Activated naive CD4-positive, alpha-beta T cell treated with anti-CD3 and anti-CD28 coated beads, Interleukin-2, amount 10 ng/mL, durations not matched to agents 7 days and 5 days (primary cell): ENCODE measurements at regions not wholly inside any gene's neighbourhood (a gene's known extent, or its start where the extent isn't known, plus 50 kb on each side); places are given as distances from the start of the nearest gene placed in this dataset.

Experiments used
- CTCF ChIA-PET: fragments of 350-600 bp; sonication (Branson Sonifier 250); formaldehyde crosslinking; loops from one replicate; lab custom pipeline; 2021; ENCODE audit warnings: antibody characterized with exemption; lab: Charles Lee
- DNase-seq: peaks from one replicate; pipeline ENCODE4 v3.0.0-alpha.2; 2020
- H3K27ac Mint-ChIP-seq: one replicate; pipeline ENCODE4 v1.8.0; 2021; ENCODE audit warnings: mild to moderate bottlenecking, moderate library complexity, mixed read lengths
- H3K27me3 Mint-ChIP-seq: one replicate; pipeline ENCODE4 v1.8.0; 2021; ENCODE audit warnings: mild to moderate bottlenecking, mixed read lengths
- H3K36me3 Mint-ChIP-seq: one replicate; pipeline ENCODE4 v1.8.0; 2021; ENCODE audit warnings: mixed read lengths
- H3K4me1 Mint-ChIP-seq: one replicate; pipeline ENCODE4 v1.8.0; 2021; ENCODE audit warnings: mixed read lengths
- H3K4me3 Mint-ChIP-seq: one replicate; pipeline ENCODE4 v1.8.0; 2021; ENCODE audit warnings: mild to moderate bottlenecking, moderate library complexity, mixed read lengths
- H3K9me3 Mint-ChIP-seq: one replicate; pipeline ENCODE4 v1.8.0; 2021; ENCODE audit warnings: mixed read lengths

- no peak for DNase-seq
- no peak overlapping the region for H3K27ac Mint-ChIP-seq
- H3K27me3 Mint-ChIP-seq = no peaks in the 10 kb centered on the region
- CTCF ChIA-PET = no interaction called here
- peaks cover 28% of the 10 kb centered on the region for H3K9me3 Mint-ChIP-seq
- H3K36me3 Mint-ChIP-seq = no peaks in the 10 kb centered on the region
- no peak overlapping the region for H3K4me3 Mint-ChIP-seq
- H3K4me1 Mint-ChIP-seq = no peaks in the 10 kb centered on the region
Measured at GRCh38 chr14:44372807-44373489, 134.1 kb downstream of the FSCB start.

GRCh38 chr14:44372231-44372630 lies 134.9 kb downstream of the FSCB start:
- Mint-ChIP-seq H3K27ac (no peak overlapping the region), H3K36me3 (no peaks in the 10 kb centered on the region), H3K9me3 (peaks cover 22% of the 10 kb centered on the region), H3K27me3 (no peaks in the 10 kb centered on the region), H3K4me1 (no peaks in the 10 kb centered on the region), H3K4me3 (no peak overlapping the region)
- CTCF ChIA-PET = no interaction called here
- no peak for DNase-seq

GRCh38 chr14:44370727-44371126 lies 136.4 kb downstream of the FSCB start:
- Mint-ChIP-seq H3K27ac (no peak overlapping the region), H3K4me1 (no peaks in the 10 kb centered on the region), H3K4me3 (no peak overlapping the region), H3K9me3 (peaks cover 10% of the 10 kb centered on the region), H3K27me3 (no peaks in the 10 kb centered on the region), H3K36me3 (no peaks in the 10 kb centered on the region)
- DNase-seq = no peak
- CTCF ChIA-PET = no interaction called here

GRCh38 chr14:44369401-44370123 lies 137.5 kb downstream of the FSCB start:
- no peak overlapping the region for H3K27ac Mint-ChIP-seq

GRCh38 chr14:44361083-44361482 lies 146.0 kb downstream of the FSCB start:
- Mint-ChIP-seq H3K36me3 (no peaks in the 10 kb centered on the region), H3K27ac (no peak overlapping the region), H3K4me3 (no peak overlapping the region), H3K27me3 (no peaks in the 10 kb centered on the region), H3K9me3 (peaks cover 9% of the 10 kb centered on the region), H3K4me1 (no peaks in the 10 kb centered on the region)
- no peak for DNase-seq
- CTCF ChIA-PET = no interaction called here

More at GRCh38 chr14:44369401-44370123, 137.5 kb downstream of the FSCB start:
- CTCF ChIA-PET = no interaction called here
- Mint-ChIP-seq H3K27me3 (no peaks in the 10 kb centered on the region), H3K9me3 (peaks cover 6% of the 10 kb centered on the region), H3K4me3 (no peak overlapping the region), H3K36me3 (no peaks in the 10 kb centered on the region), H3K4me1 (no peaks in the 10 kb centered on the region)
- no peak for DNase-seq

- Mint-ChIP-seq H3K4me1 (no peaks in the 10 kb centered on the region), H3K27ac (no peak overlapping the region), H3K9me3 (peaks cover 12% of the 10 kb centered on the region), H3K36me3 (no peaks in the 10 kb centered on the region), H3K4me3 (no peak overlapping the region), H3K27me3 (no peaks in the 10 kb centered on the region)
- DNase-seq = no peak
- CTCF ChIA-PET = no interaction called here
Measured at GRCh38 chr14:44353805-44354204, 153.3 kb downstream of the FSCB start.

GRCh38 chr14:44352201-44352600 lies 154.9 kb downstream of the FSCB start:
- no peak for DNase-seq
- H3K36me3 Mint-ChIP-seq = no peaks in the 10 kb centered on the region
- no peaks in the 10 kb centered on the region for H3K4me1 Mint-ChIP-seq
- CTCF ChIA-PET = no interaction called here
- peaks cover 18% of the 10 kb centered on the region for H3K9me3 Mint-ChIP-seq
- no peaks in the 10 kb centered on the region for H3K27me3 Mint-ChIP-seq
- no peak overlapping the region for H3K4me3 Mint-ChIP-seq
- no peak overlapping the region for H3K27ac Mint-ChIP-seq

GRCh38 chr14:44347316-44347715 lies 159.8 kb downstream of the FSCB start:
- no peaks in the 10 kb centered on the region for H3K36me3 Mint-ChIP-seq
- CTCF ChIA-PET = no interaction called here
- H3K27me3 Mint-ChIP-seq = no peaks in the 10 kb centered on the region
- no peak overlapping the region for H3K27ac Mint-ChIP-seq
- DNase-seq = no peak
- peaks cover 14% of the 10 kb centered on the region for H3K9me3 Mint-ChIP-seq
- no peaks in the 10 kb centered on the region for H3K4me1 Mint-ChIP-seq
- H3K4me3 Mint-ChIP-seq = no peak overlapping the region

GRCh38 chr14:44341116-44341515 lies 166.0 kb downstream of the FSCB start:
- DNase-seq = no peak
- Mint-ChIP-seq H3K36me3 (no peaks in the 10 kb centered on the region), H3K9me3 (no peaks in the 10 kb centered on the region), H3K4me3 (no peak overlapping the region), H3K4me1 (no peaks in the 10 kb centered on the region), H3K27ac (no peak overlapping the region), H3K27me3 (no peaks in the 10 kb centered on the region)
- CTCF ChIA-PET = no interaction called here

GRCh38 chr14:44339862-44340261 lies 167.2 kb downstream of the FSCB start:
- CTCF ChIA-PET = no interaction called here
- Mint-ChIP-seq H3K27me3 (no peaks in the 10 kb centered on the region), H3K27ac (no peak overlapping the region), H3K36me3 (no peaks in the 10 kb centered on the region), H3K4me1 (no peaks in the 10 kb centered on the region), H3K9me3 (no peaks in the 10 kb centered on the region), H3K4me3 (no peak overlapping the region)
- no peak for DNase-seq

GRCh38 chr14:44339231-44339630 lies 167.9 kb downstream of the FSCB start:
- CTCF ChIA-PET = interaction anchor here (0.6 kb wide), 1 partner anchor 41 kb away, joined by 3 read pairs; no protein-coding TSS in a partner anchor
- DNase-seq = no peak
- Mint-ChIP-seq H3K4me1 (no peaks in the 10 kb centered on the region), H3K36me3 (no peaks in the 10 kb centered on the region), H3K4me3 (no peak overlapping the region), H3K27ac (no peak overlapping the region), H3K9me3 (no peaks in the 10 kb centered on the region), H3K27me3 (no peaks in the 10 kb centered on the region)

- no peaks in the 10 kb centered on the region for H3K4me1 Mint-ChIP-seq
- CTCF ChIA-PET = no interaction called here
- no peaks in the 10 kb centered on the region for H3K36me3 Mint-ChIP-seq
- DNase-seq = no peak
- no peak overlapping the region for H3K27ac Mint-ChIP-seq
- H3K4me3 Mint-ChIP-seq = no peak overlapping the region
- no peaks in the 10 kb centered on the region for H3K27me3 Mint-ChIP-seq
- peaks cover 17% of the 10 kb centered on the region for H3K9me3 Mint-ChIP-seq
Measured at GRCh38 chr14:44317441-44317746, 189.7 kb downstream of the FSCB start.

GRCh38 chr14:44316647-44317440 lies 190.2 kb downstream of the FSCB start:
- Mint-ChIP-seq H3K36me3 (no peaks in the 10 kb centered on the region), H3K27me3 (no peaks in the 10 kb centered on the region), H3K27ac (no peak overlapping the region), H3K4me3 (no peak overlapping the region), H3K9me3 (peaks cover 20% of the 10 kb centered on the region), H3K4me1 (no peaks in the 10 kb centered on the region)
- CTCF ChIA-PET = no interaction called here
- no peak for DNase-seq

GRCh38 chr14:44309331-44309730 lies 197.8 kb downstream of the FSCB start:
- Mint-ChIP-seq H3K9me3 (peaks cover 10% of the 10 kb centered on the region), H3K36me3 (no peaks in the 10 kb centered on the region), H3K4me1 (no peaks in the 10 kb centered on the region), H3K27ac (no peak overlapping the region), H3K27me3 (no peaks in the 10 kb centered on the region), H3K4me3 (no peak overlapping the region)
- DNase-seq = no peak
- CTCF ChIA-PET = no interaction called here
